Endothelial cell of umbilical vein (primary cell): ENCODE measurements at regions not wholly inside any gene's neighbourhood (a gene's known extent, or its start where the extent isn't known, plus 50 kb on each side); places are given as distances from the start of the nearest gene placed in this dataset.

ENCODE experiments used
- BruUV-seq: library from RNA; stranded (reverse); fragments of 400-500 nt; replicated peaks from 2 replicates; lab custom pipeline; 2021; lab: Mats Ljungman, UMichigan
- CTCF ChIA-PET: fragments of 300-600, 350-600 bp; sonication (Branson Sonifier 250); formaldehyde crosslinking; loops from one replicate; lab custom pipeline; 2021; ENCODE audit warnings: antibody characterized with exemption, inconsistent platforms; lab: Charles Lee
- POLR2A ChIA-PET: fragments of 300-600, 350-600 bp; sonication (Branson Sonifier 250); formaldehyde crosslinking; loops from one replicate; lab custom pipeline; 2021; ENCODE audit warnings: antibody characterized with exemption, inconsistent platforms; lab: Charles Lee
- DNase-seq: peaks from one replicate; pipeline ENCODE4 v3.0.0-alpha.2; 2011; ENCODE audit warnings: low read depth, low spot score
- FAIRE-seq: peaks from 2 replicates; lab custom pipeline; 2011; peaks lifted over from hg19 to GRCh38; lab: Jason Lieb, UNC
- H2AFZ ChIP-seq: 2 replicates; pipeline ENCODE4 v1.6.0; 2012; ENCODE audit warnings: low read depth, low read length, control low read depth, inconsistent platforms
- H3K27ac ChIP-seq: 2 replicates; pipeline ENCODE4 v1.5.1; 2011; ENCODE audit warnings: low read depth, mild to moderate bottlenecking, control low read depth, low read length, moderate library complexity; ENCODE audit not compliant: insufficient read depth
- H3K27me3 ChIP-seq, 2 experiments: 2 replicates each; pipeline versions ENCODE4 v1.6.0 to v1.6.1; 2011; ENCODE audit warnings: low read length in 2 of 2, mixed read lengths in 1 of 2; ENCODE audit not compliant: control insufficient read depth in 2 of 2, insufficient read depth in 2 of 2
- H3K36me3 ChIP-seq, 2 experiments: 2 replicates in 1 of 2; 3 replicates in 1 of 2; pipeline ENCODE4 v1.5.1; 2011; ENCODE audit warnings: low read length in 2 of 2, mild to moderate bottlenecking in 1 of 2, moderate library complexity in 1 of 2; ENCODE audit not compliant: control insufficient read depth in 2 of 2, insufficient read depth in 2 of 2; ENCODE audit errors: extremely low read depth in 1 of 2
- H3K4me1 ChIP-seq: 3 replicates; pipeline ENCODE4 v1.5.1; 2011; ENCODE audit warnings: mild to moderate bottlenecking, low read length; ENCODE audit not compliant: control insufficient read depth, insufficient read depth; ENCODE audit errors: extremely low read depth
- H3K4me2 ChIP-seq: 2 replicates; pipeline ENCODE4 v1.6.1; 2011; ENCODE audit warnings: low read length, control low read depth, mixed read lengths; ENCODE audit not compliant: insufficient read depth
- H3K4me3 ChIP-seq, 3 experiments: fragments of 200-600 bp in 1 of 3; sonication (generic), shearing (Covaris generic) in 1 of 3; replicated peaks in 1 of 3; 2 replicates each; pipeline ENCODE4 v1.5.1; 2011 to 2016; ENCODE audit warnings: control low read depth in 3 of 3, low read length in 3 of 3, mild to moderate bottlenecking in 2 of 3, inconsistent platforms in 1 of 3, low read depth in 1 of 3, moderate library complexity in 1 of 3; ENCODE audit not compliant: insufficient read depth in 1 of 3
- H3K79me2 ChIP-seq: 2 replicates; pipeline ENCODE4 v1.6.0; 2012; ENCODE audit warnings: low read length, inconsistent platforms; ENCODE audit not compliant: control insufficient read depth, insufficient read depth
- H3K9ac ChIP-seq: replicated peaks from 2 replicates; pipeline ENCODE3; 2011; ENCODE audit warnings: low read length, control low read depth; ENCODE audit not compliant: insufficient read depth; ENCODE audit errors: extremely low read depth
- H3K9me1 ChIP-seq: replicated peaks from 3 replicates; pipeline ENCODE4 v1.6.0; 2011; ENCODE audit warnings: mild to moderate bottlenecking, low read length; ENCODE audit not compliant: control insufficient read depth, insufficient read depth; ENCODE audit errors: extremely low read depth
- H3K9me3 ChIP-seq: replicated peaks from 2 replicates; pipeline ENCODE4 v1.5.1; 2012; ENCODE audit warnings: low read length, inconsistent platforms; ENCODE audit not compliant: control insufficient read depth, insufficient read depth
- H4K20me1 ChIP-seq: replicated peaks from 2 replicates; pipeline ENCODE3; 2011; ENCODE audit warnings: mild to moderate bottlenecking, low read length; ENCODE audit not compliant: control insufficient read depth, insufficient read depth; ENCODE audit errors: extremely low read depth
- CTCF ChIP-seq, 2 donors: IDR thresholded peaks; 1 replicate in 1 of 2; 2 replicates in 1 of 2; pipeline ENCODE4 v1.5.1; 2011; ENCODE audit warnings: low read length in 2 of 2, mild to moderate bottlenecking in 2 of 2, moderate library complexity in 2 of 2, control low read depth in 1 of 2, inconsistent platforms in 1 of 2, low read depth in 1 of 2; ENCODE audit not compliant: insufficient read depth in 1 of 2; ENCODE audit errors: extremely low read depth in 1 of 2
- EZH2 ChIP-seq: IDR thresholded peaks from 2 replicates; pipeline ENCODE4 v1.6.1; 2012; ENCODE audit warnings: borderline replicate concordance, low read depth, mild to moderate bottlenecking, moderate library complexity, low read length, inconsistent platforms; ENCODE audit not compliant: severe bottlenecking
- FOS ChIP-seq: IDR thresholded peaks from 2 replicates; pipeline ENCODE4 v1.6.1; 2011; ENCODE audit warnings: mild to moderate bottlenecking, low read length, moderate library complexity, borderline replicate concordance; ENCODE audit not compliant: insufficient read depth
- GATA2 ChIP-seq: IDR thresholded peaks from 2 replicates; pipeline ENCODE4 v1.7.0; 2011; ENCODE audit warnings: low read depth, mild to moderate bottlenecking, moderate library complexity, mixed read lengths, low read length; ENCODE audit not compliant: insufficient read length, insufficient read depth
- JUN ChIP-seq: IDR thresholded peaks from 2 replicates; pipeline ENCODE4 v1.6.1; 2011; ENCODE audit warnings: borderline replicate concordance, low read depth; ENCODE audit not compliant: insufficient read length, insufficient read depth
- MAX ChIP-seq: IDR thresholded peaks from 2 replicates; pipeline ENCODE4 v1.6.1; 2011; ENCODE audit not compliant: insufficient read depth, insufficient read length
- MYC ChIP-seq: IDR thresholded peaks from one replicate; pipeline ENCODE4 v1.6.1; 2011; ENCODE audit warnings: mild to moderate bottlenecking, low read depth, low read length
- POLR2A ChIP-seq: IDR thresholded peaks from 2 replicates; pipeline ENCODE4 v1.6.1; 2012; ENCODE audit warnings: low read depth, mild to moderate bottlenecking, control low read depth, low read length
- POLR2AphosphoS5 ChIP-seq: IDR thresholded peaks from 2 replicates; pipeline ENCODE4 v1.6.1; 2012; ENCODE audit warnings: low read depth, mild to moderate bottlenecking, control low read depth, low read length, moderate library complexity; ENCODE audit not compliant: insufficient read depth
- dilution Hi-C: fragments of 300-500 bp; cut with MboI; formaldehyde crosslinking; loops from one replicate; pipeline ENCODE4 v1.15.0; 2019; ENCODE audit warnings: low sequenced_read_pairs; ENCODE audit not compliant: extremely low pct_ligation_motif_present
- intact Hi-C: fragments of 100-400 bp; cut with micrococcal nuclease; formaldehyde crosslinking; loops from one replicate; pipeline ENCODE4 v1.10.0; 2022

GRCh38 chr13:84491952-84492351 is 609.7 kb upstream of the SLITRK1 start:
- no peaks in the 10 kb centered on the region for H3K4me1 ChIP-seq
- FAIRE-seq (no peak), DNase-seq (no peak)
- TF ChIP-seq EZH2, result no peak
- no peak for TF ChIP-seq MYC
- no peak for TF ChIP-seq CTCF (IDR thresholded peaks at IDR 0.05; ENCODE audit: extremely low read depth in 1 of 2, insufficient read depth in 1 of 2, low read depth in 1 of 2, low read length in 2 of 2)
- no peak for TF ChIP-seq POLR2A
- no peak for TF ChIP-seq JUN
- TF ChIP-seq FOS, result no peak
- no peak for TF ChIP-seq GATA2
- TF ChIP-seq POLR2AphosphoS5, result no peak
- no peak for TF ChIP-seq MAX
- dilution Hi-C loops (no loop called here), intact Hi-C loops (no loop called here)
- no peaks in the 10 kb centered on the region for H3K79me2 ChIP-seq
- no peak overlapping the region for H3K27ac ChIP-seq
- ChIA-PET CTCF (no interaction called here), POLR2A (no interaction called here)
- H2AFZ ChIP-seq, result no peak overlapping the region
- no peaks in the 10 kb centered on the region for H3K27me3 ChIP-seq
- no TSS peak for BruUV-seq
- H3K36me3 ChIP-seq, result no peaks in the 10 kb centered on the region
- no peaks in the 10 kb centered on the region for H4K20me1 ChIP-seq
- no peak overlapping the region for H3K9ac ChIP-seq
- no peaks in the 10 kb centered on the region for H3K9me3 ChIP-seq
- H3K4me2 ChIP-seq, result no peak overlapping the region
- no peak overlapping the region for H3K4me3 ChIP-seq
- no peaks in the 10 kb centered on the region for H3K9me1 ChIP-seq
